HG02981 (cell line): ENCODE measurements at regions not wholly inside any gene's neighbourhood (a gene's known extent, or its start where the extent isn't known, plus 50 kb on each side); places are given as distances from the start of the nearest gene placed in this dataset.

ENCODE experiments used
- ATAC-seq: cut with Tn5 transposase; IDR thresholded peaks from one replicate; pipeline ENCODE4 v1.9.1; 2021; ENCODE audit warnings: mild to moderate bottlenecking, moderate library complexity; ENCODE audit not compliant: unreplicated experiment

DNA sequence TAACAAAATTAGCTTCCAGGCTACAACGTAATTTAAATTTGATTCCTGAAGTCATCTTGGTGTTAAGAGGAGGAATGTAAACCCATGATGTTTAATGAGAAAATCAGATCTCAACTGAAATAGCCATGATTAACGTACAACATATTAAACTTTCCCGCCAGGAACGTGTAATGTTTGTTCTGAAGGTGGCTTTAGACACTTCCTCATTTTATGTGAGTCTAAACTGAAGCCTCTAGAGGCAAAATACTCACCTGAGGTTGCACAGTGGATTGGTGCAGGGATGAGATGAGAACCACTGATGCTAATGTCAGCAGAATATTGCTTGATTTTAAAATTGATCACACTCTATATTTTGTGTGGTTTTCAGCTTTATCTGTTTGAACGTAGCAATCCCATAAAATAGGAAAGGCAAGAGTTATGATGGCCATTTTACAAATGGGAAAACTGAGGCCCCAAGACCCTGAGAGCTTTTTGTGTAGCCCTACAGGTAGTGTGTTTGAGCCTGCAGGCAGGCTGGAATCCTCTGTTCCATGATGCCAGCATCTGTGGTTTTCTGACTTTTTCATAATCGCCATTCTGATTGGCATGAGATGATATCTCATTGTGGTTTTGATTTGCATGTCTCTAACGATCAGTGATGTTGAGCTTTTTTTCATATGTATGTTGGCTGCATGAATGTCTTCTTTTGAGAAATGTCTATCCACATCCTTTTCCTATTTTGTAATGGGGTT, 243.7 kb upstream of the BMPER start:
- ATAC-seq = no peak

DNA sequence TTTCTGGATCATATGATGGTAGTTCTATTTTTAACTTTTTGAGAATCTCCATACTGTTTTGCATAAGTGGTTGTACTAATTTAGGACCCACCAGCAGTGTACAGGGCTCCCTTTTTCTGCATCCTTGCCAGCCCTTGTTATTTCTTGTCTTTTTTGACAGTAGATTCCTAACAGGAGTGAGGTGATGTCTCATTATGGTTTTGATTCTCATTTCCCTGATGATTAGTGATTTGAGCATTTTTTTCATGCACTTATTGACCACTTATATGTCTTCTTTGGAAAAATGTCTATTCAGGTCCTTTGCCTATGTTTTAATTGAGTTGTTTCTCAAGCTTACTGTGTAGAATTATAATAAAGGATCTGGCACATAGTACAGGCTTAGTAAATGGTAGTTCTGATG, 238.8 kb upstream of the BMPER start:
- ATAC-seq = no peak

DNA sequence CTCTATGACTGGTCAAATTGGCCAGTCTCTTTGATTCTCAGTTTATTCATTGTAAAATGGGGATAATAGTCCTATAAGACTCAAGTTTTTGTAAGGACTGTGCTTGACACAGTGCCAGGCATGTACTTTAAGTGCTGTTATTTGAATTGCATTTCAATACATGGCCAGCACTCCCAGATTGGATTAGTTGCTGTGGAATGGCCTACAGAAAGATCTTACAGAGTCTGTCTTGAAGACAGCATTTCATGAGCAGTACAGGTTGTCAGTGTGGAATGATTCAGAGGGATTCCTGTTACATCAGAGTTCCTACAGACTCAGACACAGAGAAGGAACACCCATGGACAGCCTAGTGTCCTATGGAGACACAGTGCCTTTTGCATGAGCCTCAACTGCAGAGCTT, 238.1 kb upstream of the BMPER start:
- ATAC-seq = no peak

DNA sequence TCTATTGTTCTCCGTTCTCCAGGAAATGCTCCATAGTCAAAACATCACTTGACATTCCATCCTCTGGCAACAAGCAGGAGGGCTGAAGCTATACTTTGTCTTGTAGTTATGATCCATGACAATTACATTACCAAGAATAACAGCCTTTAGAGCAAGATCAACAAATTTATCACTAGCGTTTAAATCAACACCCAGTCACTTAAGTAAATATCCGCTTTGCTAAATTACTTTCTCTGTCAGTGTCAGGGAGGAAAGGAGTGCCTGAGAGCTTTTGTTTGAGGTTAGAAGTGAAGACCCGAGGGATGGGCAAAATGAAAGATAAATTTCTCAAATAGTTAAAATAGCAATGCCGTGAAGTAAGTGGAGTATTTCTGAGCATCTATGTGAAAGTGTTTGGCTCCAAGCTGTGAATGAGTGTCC, 236.1 kb upstream of the BMPER start:
- no peak for ATAC-seq

DNA sequence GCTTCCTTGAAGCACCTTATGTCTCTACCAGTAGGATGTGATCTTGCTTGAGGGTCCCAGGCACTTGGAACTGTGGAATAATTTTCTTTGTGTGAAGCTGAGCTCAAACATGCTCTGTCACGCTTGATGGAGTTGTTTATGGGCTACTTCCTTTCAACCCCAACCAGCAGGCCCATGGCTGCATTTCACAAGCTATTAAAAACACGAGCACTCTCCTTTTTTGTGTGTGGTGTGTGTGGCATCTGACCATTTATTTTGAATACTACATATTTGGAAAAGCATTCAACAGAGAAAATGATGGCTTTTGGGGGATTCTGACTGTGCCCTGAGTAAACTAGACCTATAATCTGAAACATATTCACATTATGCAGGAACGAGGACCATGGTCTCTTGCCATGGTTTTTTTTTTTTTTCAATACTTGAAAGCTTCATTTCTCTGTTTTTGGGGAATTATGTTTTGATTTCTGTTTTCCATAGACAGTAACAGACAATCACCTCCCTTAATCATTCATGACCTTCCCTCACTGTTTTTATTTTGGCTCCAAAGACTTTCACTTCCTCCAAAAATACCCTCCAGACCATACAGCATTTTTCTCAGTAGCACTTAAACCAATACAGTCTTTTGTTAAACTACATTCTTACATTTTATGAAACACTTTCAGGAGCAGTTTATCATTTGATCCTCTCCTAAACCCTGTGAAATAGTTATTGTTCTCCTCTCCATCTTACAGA, 233.6 kb upstream of the BMPER start:
- ATAC-seq = peak; percentile 55

DNA sequence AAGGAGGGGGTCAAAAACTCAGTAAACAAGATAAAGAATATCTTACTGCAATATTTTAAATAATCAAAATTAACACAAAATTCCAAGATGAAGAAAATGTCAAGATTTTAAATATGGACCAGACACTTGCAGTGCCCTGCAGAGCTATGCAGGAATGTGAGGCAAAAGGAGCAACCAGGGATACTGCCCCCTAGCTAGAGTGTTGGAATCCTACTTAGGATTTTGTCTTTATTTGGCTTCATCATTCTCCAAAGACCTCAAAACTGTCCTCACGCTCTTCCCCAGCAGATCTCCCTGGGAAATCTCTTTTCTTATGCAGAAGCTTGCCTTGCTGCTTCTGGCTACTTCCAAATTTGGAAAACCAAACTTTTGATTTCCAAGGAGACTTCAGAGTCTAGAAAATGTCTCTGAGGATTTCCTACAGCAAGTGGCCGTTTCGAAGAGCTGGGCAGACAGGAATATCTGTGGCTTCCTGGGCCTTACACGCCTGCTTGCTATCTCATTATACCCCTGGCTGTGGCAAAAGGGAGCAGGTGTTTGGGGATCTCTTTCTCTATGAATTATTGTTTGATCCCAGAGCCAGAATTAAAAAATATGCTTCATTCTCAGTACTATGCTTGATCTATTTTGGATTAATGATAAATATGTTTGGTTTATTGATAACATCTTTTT, 232.2 kb upstream of the BMPER start:
- ATAC-seq = no peak

DNA sequence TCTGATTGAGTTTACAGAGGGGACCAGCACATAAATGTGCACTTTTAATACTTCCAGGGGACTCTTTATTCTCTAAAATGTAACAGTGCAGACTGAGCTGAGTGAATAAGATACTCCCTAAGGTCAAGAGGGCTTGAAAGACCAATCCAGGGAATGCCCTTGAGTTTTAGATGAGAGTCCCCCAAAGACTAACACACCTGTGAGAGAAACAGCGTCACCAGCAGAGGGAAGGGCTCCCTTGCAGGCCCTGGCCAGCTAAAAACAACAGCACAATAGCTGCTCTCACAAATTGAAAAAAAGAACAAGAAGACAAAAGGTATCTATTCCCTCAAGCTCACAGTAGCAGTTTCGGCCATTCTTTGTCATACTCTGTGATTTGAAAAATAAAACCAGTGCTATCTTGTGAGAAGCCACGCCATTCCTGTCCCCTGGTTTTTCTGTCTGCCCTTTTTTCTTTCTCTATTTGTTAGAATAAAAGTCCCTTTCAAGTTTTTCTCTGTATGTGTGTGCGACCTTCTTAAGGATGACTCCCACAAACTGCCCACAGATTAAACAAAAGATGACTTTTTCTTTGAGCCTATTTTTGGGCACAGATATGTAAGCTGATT, 230.4 kb upstream of the BMPER start:
- no peak for ATAC-seq

DNA sequence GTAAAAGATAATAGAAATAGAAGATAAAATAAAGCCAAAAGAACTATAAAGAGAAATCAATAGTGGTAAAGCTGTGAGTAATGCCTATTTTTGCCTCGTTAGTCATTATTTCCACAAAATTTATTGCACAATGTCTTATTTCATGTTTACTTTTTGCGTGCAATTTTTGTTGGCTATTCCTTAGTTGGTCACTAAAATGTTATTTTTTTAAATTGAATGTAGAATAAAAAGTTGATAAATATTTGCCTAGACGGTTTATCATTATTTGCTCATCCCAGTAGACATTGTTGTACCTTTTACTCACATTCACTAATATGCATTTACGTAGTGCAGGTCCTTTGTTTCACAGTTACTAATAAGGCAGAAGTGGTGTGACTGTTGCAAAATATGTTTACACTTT, 227.8 kb upstream of the BMPER start:
- no peak for ATAC-seq

DNA sequence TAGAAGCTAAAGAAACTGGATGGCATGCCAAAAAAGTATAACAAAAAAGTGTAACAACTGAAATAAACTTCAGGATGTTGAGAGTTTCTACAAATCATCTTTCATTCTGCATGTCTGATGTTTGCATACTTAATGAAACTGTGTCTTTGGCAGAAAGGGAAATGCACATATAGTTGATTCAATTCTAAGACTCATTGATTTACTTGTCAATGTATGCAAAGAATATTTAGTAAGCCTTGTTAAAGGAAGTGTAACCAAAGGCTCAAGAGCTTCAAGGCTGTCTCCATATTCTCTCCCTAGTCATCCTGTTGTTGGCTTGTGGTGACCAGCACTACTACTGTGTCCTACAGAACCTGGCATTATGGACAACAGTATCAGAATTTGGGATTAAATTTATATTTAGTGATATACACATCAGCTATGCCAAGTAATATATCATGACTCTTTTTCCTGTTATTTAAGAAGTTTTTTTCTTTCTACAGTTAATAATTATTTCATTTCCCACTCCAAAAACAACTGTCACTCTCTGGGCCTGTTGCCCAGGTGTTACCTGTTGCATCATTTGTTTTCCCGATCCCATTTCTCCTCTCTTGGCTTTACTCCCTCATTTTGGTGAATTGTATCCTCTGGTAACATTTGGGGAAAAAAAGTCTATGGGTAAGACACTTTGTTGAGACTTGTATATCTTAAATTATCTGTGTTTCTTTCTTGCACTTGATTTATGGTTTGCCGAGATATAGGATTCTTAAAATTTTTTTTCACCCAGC, 226.6 kb upstream of the BMPER start:
- no peak for ATAC-seq

DNA sequence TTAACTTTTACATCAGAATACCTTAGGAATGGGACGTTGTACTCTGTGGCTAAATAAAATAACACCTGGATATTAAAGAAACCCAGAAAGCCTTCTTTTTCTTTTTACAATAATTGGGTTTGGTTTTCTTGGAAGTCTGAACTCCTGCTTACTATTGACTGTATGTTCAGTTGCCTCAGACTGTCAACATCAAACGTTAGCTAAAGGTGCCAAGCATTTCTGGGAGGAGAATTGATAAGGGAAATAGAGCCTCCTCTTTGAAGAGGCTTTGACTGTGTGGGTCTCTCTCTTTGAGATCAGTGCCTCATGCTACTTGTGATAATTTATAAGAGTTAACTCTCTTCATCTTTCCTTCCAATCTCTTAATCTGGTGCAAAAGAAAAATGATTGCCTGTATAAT, 224.7 kb upstream of the BMPER start:
- ATAC-seq = no peak

DNA sequence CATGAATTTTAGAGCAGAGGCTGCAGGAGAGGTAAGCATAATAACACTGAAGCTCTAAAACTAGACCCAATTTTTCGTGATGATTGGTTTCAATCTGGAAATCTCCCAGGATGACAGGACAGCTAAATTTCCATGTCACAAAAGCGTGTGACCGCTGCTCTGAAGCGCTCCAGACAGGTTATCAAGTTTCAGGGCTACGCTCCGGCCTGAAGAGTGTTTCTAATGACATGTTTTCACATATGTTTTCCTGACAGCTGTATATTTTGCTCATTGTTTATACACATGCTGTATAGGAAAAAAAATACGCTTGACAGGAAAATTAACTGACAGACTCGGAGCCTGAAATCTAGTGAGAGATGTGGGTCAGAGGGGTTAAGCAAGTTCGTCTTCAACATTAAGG, 219.8 kb upstream of the BMPER start:
- no peak for ATAC-seq

DNA sequence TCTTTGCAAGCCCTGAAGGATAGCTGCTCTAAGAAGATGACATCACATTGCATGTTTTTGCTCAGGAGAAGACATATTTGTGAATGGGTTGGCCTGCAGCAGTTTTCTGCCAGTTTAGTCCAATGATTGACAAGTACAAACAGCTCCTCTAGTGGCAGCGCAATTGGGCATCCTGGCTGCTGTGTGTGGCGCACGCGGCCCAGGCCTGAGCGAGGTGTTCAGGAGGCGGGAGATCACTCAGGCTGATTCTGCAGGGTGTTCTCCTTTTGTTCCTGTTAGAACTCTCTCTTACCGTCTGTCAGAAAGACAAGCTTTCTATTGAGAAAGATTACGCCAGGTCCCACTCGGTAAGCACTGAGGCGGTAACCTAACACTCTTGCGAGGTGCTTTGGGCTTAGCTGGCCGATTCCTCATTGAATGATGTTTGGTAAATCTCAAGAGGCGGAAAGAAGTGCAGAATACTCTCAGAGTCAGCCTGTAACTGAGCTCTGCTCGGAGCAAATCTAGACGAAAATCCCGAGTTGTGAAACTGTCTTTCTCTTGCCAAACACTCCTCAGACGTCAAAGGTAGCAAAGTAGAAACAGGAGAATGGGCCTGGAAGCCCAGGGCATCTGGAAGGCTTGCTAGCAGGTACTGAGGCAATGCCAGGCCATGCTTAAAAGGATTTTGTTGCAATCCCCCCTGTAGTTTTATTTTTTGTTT, 219.2 kb upstream of the BMPER start:
- ATAC-seq = no peak

DNA sequence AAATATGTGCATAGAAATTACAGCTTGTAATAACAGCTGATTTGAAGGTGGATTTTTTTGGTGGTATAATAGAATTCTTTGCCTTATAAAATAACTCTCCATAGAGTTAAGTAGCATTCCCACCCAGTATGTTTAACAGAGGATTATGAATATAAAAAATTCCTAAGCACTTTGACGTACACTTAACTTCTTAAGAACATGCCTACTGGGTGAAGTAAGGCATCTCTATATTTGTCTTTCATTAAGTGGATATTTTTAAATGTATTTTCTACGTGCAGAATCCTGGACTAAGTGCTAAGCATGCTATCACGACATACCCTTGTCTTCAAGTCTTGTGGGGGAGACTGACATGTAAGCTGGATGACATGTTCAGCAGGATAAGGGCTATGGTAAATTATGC, 217.7 kb upstream of the BMPER start:
- ATAC-seq = no peak

DNA sequence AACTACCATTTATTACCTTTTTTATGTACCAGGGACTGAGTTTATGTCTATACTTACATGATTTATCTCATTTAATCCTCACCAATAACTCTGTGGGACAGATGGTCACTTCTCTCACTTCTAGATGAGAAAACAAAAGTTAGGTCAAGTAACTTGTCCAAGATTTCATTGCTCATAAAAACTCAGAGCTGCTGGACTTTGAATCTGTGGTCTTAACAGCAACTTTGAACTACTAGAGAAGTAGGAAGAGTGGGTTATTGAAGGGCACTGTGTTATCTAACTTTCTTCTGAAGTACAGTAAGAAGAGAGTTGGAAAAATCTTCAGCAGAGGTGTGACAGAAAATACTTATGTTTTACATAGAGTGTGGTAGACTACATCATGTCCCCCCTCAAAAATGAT, 214.2 kb upstream of the BMPER start:
- no peak for ATAC-seq

DNA sequence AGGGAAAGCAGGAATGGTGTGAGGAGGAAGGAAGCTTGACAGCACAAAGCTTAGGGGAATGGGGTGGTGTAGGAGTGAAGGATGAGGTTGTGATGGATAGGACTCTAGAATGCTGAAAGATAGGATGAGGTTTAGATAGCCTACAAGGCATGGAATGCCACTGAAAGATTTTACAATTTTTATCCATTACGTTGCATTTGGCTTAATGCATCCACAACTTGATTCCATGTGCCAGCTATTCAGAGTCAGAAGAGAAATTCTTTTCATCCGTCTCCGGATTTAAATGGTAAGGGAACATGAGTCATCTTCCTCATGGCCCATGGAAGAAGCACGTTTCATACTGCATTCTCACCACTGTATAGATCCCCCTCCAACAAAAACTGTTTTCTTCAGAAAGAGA, 212.4 kb upstream of the BMPER start:
- no peak for ATAC-seq

DNA sequence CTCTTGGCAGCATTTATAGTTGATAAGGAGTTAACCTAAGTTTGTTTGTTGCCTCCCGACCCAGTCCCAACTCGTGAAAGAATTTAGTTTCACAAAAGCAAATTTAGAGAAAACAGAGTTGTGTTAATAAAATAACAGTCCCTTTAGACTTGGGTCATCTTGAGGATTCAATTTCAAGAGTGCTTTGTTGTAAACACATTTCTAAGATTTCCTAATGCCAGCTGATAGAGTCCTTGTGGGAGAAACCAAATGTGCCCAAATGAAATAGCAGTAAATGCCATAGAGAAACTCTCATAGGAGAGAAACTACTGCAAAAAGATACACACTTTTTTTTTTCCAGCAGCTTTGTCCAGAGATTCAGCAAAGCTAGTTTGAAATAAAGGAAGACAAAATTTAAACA, 211.3 kb upstream of the BMPER start:
- no peak for ATAC-seq

DNA sequence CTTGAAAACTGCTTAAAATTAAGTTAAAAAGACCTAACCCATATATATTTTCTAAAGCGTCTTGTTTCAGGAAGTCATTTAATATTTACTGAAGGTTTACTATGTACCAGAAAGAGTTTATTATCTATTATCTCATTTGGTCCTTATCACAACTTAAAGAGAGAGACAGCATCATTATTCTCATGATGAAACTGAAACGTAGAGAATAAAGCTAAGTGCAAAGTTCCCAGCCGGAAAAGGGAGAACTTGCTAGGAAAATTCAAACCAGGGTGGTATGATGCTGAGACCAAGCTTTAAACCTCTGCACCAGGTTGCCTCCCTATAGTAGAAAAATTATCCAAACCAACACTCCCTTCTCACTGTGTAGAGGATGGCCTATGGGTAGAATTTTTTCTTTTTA, 207.7 kb upstream of the BMPER start:
- ATAC-seq = no peak

DNA sequence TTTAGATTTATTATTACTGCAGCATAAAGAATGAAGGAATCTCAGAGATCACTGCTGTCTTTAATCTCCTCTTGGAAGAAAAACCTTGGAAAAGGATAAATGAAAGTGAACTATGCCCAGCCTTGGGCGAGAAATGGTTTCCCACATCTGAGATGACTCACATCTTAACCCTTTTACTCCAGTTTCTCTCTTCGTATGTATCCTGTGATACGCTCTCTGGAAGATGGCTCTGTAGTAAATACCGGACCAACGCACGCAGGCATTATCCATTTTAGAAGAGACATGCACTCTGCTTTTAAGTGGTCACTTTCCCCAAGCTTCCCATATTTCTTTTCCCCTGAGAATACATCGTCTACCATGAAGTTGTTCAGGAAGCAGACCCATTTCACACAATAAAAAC, 207.3 kb upstream of the BMPER start:
- no peak for ATAC-seq

DNA sequence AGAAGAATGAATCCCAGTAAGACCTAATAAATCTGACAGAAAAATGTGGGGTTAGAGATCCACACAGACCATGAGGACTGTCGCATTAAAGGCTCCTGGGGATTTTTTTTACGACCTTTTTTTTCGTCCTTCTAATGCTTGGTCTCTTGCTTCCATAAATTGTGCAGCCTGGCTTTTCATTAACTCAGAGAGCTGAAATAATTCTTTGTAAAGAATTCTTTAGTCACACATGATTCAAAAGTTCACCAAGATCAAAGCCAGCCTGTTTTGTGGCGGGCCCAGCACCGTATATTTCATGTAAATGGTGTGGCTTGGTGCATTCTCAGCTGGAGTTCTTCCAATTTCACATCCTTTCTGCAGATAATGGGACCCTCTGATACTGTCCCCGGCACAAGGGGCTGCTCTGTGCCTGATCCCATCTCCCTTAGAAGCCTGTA, 206.6 kb upstream of the BMPER start:
- no peak for ATAC-seq
